CD8-positive, alpha-beta memory T cell (primary cell): ENCODE measurements at regions not wholly inside any gene's neighbourhood (a gene's known extent, or its start where the extent isn't known, plus 50 kb on each side); places are given as distances from the start of the nearest gene placed in this dataset.

Experiments
- CTCF ChIA-PET: fragments of 350-600 bp; sonication (Branson Sonifier 250); formaldehyde crosslinking; loops from one replicate; lab custom pipeline; 2021; ENCODE audit warnings: antibody characterized with exemption; lab: Charles Lee
- POLR2A ChIA-PET: fragments of 350-600 bp; sonication (Branson Sonifier 250); formaldehyde crosslinking; loops from one replicate; lab custom pipeline; 2021; ENCODE audit warnings: antibody characterized with exemption; lab: Charles Lee
- DNase-seq, 5 donors: peaks; one replicate each; pipeline versions ENCODE4 v3.0.0 to v3.0.0-alpha.2; 2020 to 2022; ENCODE audit warnings: mixed read lengths in 1 of 5
- H3K27ac ChIP-seq: one replicate; pipeline ENCODE4 v1.7.0; 2013; ENCODE audit warnings: low read depth, mild to moderate bottlenecking, low read length, moderate library complexity
- H3K27me3 ChIP-seq: 2 replicates; pipeline ENCODE4 v1.7.0; 2013; ENCODE audit warnings: low read length, mild to moderate bottlenecking; ENCODE audit not compliant: insufficient read depth, poor library complexity, severe bottlenecking
- H3K36me3 ChIP-seq: 2 replicates; pipeline ENCODE4 v1.7.0; 2013; ENCODE audit warnings: mild to moderate bottlenecking, low read length, moderate library complexity; ENCODE audit not compliant: insufficient read depth
- H3K4me1 ChIP-seq: 2 replicates; pipeline ENCODE4 v1.7.0; 2013; ENCODE audit warnings: mild to moderate bottlenecking, low read length, moderate library complexity; ENCODE audit not compliant: insufficient read depth
- H3K4me3 ChIP-seq: 2 replicates; pipeline ENCODE4 v1.7.0; 2013; ENCODE audit warnings: mild to moderate bottlenecking, low read length
- H3K9me3 ChIP-seq: 2 replicates; pipeline ENCODE4 v1.7.0; 2013; ENCODE audit warnings: mild to moderate bottlenecking, low read length
- H3K27ac Mint-ChIP-seq, 8 donors: one replicate each; pipeline ENCODE4 v1.8.0; 2020 to 2021; ENCODE audit warnings: mixed read lengths in 8 of 8, mild to moderate bottlenecking in 6 of 8, inconsistent platforms in 3 of 8, moderate library complexity in 3 of 8
- H3K27me3 Mint-ChIP-seq, 2 donors: one replicate each; pipeline ENCODE4 v1.8.0; 2020 to 2021; ENCODE audit warnings: mixed read lengths in 2 of 2, mild to moderate bottlenecking in 1 of 2, moderate library complexity in 1 of 2
- H3K36me3 Mint-ChIP-seq, 3 donors: one replicate each; pipeline ENCODE4 v1.8.0; 2020 to 2021; ENCODE audit warnings: mixed read lengths in 3 of 3, inconsistent platforms in 1 of 3, mild to moderate bottlenecking in 1 of 3
- H3K4me1 Mint-ChIP-seq, 3 donors: one replicate each; pipeline ENCODE4 v1.8.0; 2020 to 2021; ENCODE audit warnings: mixed read lengths in 3 of 3, inconsistent platforms in 1 of 3, mild to moderate bottlenecking in 1 of 3
- H3K4me3 Mint-ChIP-seq, 7 donors: one replicate each; pipeline ENCODE4 v1.8.0; 2020 to 2021; ENCODE audit warnings: mixed read lengths in 7 of 7, mild to moderate bottlenecking in 6 of 7, moderate library complexity in 4 of 7, inconsistent platforms in 2 of 7
- H3K9me3 Mint-ChIP-seq, 5 donors: one replicate each; pipeline ENCODE4 v1.8.0; 2020 to 2022; ENCODE audit warnings: mixed read lengths in 5 of 5, mild to moderate bottlenecking in 3 of 5, moderate library complexity in 2 of 5, inconsistent platforms in 1 of 5

GRCh38 chr11:127576210-127576609, 575.6 kb upstream of the KIRREL3 start:
- H3K27ac ChIP-seq = no peak overlapping the region
- Mint-ChIP-seq H3K4me3 (no peak overlapping the region), H3K9me3 (peaks cover 0 to 5% (median 3%) of the 10 kb centered on the region in 5 donors), H3K27ac (no peak overlapping the region), H3K27me3 (peaks cover 0 to 4% of the 10 kb centered on the region in 2 donors), H3K36me3 (no peaks in the 10 kb centered on the region), H3K4me1 (no peaks in the 10 kb centered on the region)
- POLR2A ChIA-PET = no interaction called here
- no peak for DNase-seq
- H3K4me3 ChIP-seq = no peak overlapping the region
- H3K36me3 ChIP-seq = no peaks in the 10 kb centered on the region
- no peaks in the 10 kb centered on the region for H3K9me3 ChIP-seq
- no peaks in the 10 kb centered on the region for H3K4me1 ChIP-seq
- no peaks in the 10 kb centered on the region for H3K27me3 ChIP-seq
- CTCF ChIA-PET = no interaction called here

- DNase-seq = no peak
- peaks cover 0 to 4% of the 10 kb centered on the region in 2 donors for H3K27me3 Mint-ChIP-seq
- H3K4me3 Mint-ChIP-seq = no peak overlapping the region
- no peaks in the 10 kb centered on the region for H3K36me3 ChIP-seq
- no peaks in the 10 kb centered on the region for H3K36me3 Mint-ChIP-seq
- no peaks in the 10 kb centered on the region for H3K27me3 ChIP-seq
- peaks cover 0 to 5% (median 3%) of the 10 kb centered on the region in 5 donors for H3K9me3 Mint-ChIP-seq
- H3K4me3 ChIP-seq = no peak overlapping the region
- H3K4me1 ChIP-seq = no peaks in the 10 kb centered on the region
- H3K27ac Mint-ChIP-seq = no peak overlapping the region
- H3K27ac ChIP-seq = no peak overlapping the region
- CTCF ChIA-PET = no interaction called here
- POLR2A ChIA-PET = no interaction called here
- H3K4me1 Mint-ChIP-seq = no peaks in the 10 kb centered on the region
- no peaks in the 10 kb centered on the region for H3K9me3 ChIP-seq
Measured at GRCh38 chr11:127574478-127574877, 573.9 kb upstream of the KIRREL3 start.

GRCh38 chr11:127568891-127569290, 568.3 kb upstream of the KIRREL3 start:
- no peaks in the 10 kb centered on the region for H3K9me3 ChIP-seq
- Mint-ChIP-seq H3K27ac (no peak overlapping the region), H3K27me3 (no peaks in the 10 kb centered on the region), H3K36me3 (no peaks in the 10 kb centered on the region), H3K4me3 (no peak overlapping the region), H3K9me3 (peaks cover 0 to 8% (median 0%) of the 10 kb centered on the region in 5 donors), H3K4me1 (no peaks in the 10 kb centered on the region)
- ChIA-PET CTCF (no interaction called here), POLR2A (no interaction called here)
- DNase-seq = no peak
- H3K4me1 ChIP-seq = no peaks in the 10 kb centered on the region
- H3K27me3 ChIP-seq = no peaks in the 10 kb centered on the region
- no peak overlapping the region for H3K4me3 ChIP-seq
- no peak overlapping the region for H3K27ac ChIP-seq
- H3K36me3 ChIP-seq = no peaks in the 10 kb centered on the region

DNA sequence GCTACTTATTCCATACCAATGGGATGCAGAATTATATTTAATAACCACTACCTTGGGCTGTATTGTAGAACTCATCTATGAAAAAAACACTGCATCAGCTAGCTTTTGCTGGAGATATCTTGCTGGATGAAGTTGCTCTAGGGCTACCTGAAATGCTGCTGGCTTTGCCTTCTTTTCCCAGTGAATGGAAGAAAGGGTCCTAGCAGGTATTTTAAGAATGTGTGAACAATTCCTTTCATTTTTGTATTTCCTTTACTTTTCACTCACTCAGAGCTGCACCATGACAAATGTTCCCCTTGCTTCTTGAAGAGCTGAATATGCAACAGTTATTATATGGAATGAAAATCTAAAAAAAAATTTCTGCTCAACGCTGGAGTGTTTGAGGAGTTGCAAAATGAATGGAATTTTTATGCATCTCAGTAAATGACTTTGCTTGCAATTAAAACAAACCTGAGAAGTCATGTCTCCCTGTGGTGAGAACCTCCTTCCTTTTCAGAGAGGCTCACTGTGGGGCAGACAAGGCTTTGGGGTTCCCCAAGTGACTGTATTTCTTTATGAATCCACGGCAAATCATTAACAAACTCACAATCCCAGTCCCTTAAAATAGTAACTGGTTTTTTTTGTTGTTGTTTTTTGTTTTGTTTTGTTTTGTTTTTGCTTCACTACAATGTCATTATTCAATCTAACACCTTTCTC, 566.8 kb upstream of the KIRREL3 start:
- Histone ChIP-seq H3K9me3 (no peaks in the 10 kb centered on the region), H3K36me3 (no peaks in the 10 kb centered on the region), H3K4me3 (no peak overlapping the region), H3K27me3 (no peaks in the 10 kb centered on the region), H3K4me1 (no peaks in the 10 kb centered on the region), H3K27ac (no peak overlapping the region)
- no peak overlapping the region for H3K4me3 Mint-ChIP-seq
- peaks cover 0 to 8% (median 0%) of the 10 kb centered on the region in 5 donors for H3K9me3 Mint-ChIP-seq
- no peak for DNase-seq
- H3K4me1 Mint-ChIP-seq = no peaks in the 10 kb centered on the region
- ChIA-PET POLR2A (no interaction called here), CTCF (no interaction called here)
- H3K27me3 Mint-ChIP-seq = no peaks in the 10 kb centered on the region
- H3K27ac Mint-ChIP-seq = no peak overlapping the region
- no peaks in the 10 kb centered on the region for H3K36me3 Mint-ChIP-seq

- no peak for DNase-seq
- H3K9me3 ChIP-seq = no peaks in the 10 kb centered on the region
- no peaks in the 10 kb centered on the region for H3K36me3 ChIP-seq
- no peak overlapping the region for H3K27ac ChIP-seq
- H3K27me3 ChIP-seq = no peaks in the 10 kb centered on the region
- POLR2A ChIA-PET = no interaction called here
- Mint-ChIP-seq H3K9me3 (peaks cover 0 to 8% (median 0%) of the 10 kb centered on the region in 5 donors), H3K4me3 (no peak overlapping the region), H3K27me3 (no peaks in the 10 kb centered on the region), H3K4me1 (no peaks in the 10 kb centered on the region), H3K27ac (no peak overlapping the region), H3K36me3 (no peaks in the 10 kb centered on the region)
- no peaks in the 10 kb centered on the region for H3K4me1 ChIP-seq
- no peak overlapping the region for H3K4me3 ChIP-seq
- CTCF ChIA-PET = no interaction called here
Measured at GRCh38 chr11:127564810-127565209, 564.2 kb upstream of the KIRREL3 start.

- H3K36me3 ChIP-seq = no peaks in the 10 kb centered on the region
- Mint-ChIP-seq H3K9me3 (peaks cover 0 to 3% (median 0%) of the 10 kb centered on the region in 5 donors), H3K4me3 (no peak overlapping the region), H3K36me3 (no peaks in the 10 kb centered on the region), H3K27me3 (no peaks in the 10 kb centered on the region), H3K27ac (no peak overlapping the region), H3K4me1 (no peaks in the 10 kb centered on the region)
- no peak overlapping the region for H3K27ac ChIP-seq
- no peaks in the 10 kb centered on the region for H3K27me3 ChIP-seq
- DNase-seq = no peak
- CTCF ChIA-PET = no interaction called here
- no peaks in the 10 kb centered on the region for H3K9me3 ChIP-seq
- POLR2A ChIA-PET = no interaction called here
- no peaks in the 10 kb centered on the region for H3K4me1 ChIP-seq
- no peak overlapping the region for H3K4me3 ChIP-seq
Measured at GRCh38 chr11:127559978-127560377, 559.4 kb upstream of the KIRREL3 start.

DNA sequence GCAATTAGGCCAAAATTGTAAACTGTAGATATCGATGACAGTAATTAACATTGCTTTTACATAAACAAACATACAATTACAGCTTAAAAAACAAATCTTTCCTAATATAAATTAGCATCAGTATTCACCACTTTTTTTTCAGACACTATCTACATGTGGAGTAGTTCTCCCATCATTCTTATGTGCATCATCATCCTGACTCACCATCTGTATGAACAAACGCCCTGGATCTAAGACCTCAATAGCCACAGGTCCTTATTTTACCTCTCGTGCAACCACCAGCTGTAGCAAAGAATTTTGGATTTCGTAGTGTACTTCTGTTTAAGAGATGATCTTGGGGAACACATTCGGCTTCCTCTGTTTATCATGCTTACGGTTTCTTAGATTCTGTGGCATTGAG, 551.9 kb upstream of the KIRREL3 start:
- no peaks in the 10 kb centered on the region for H3K36me3 ChIP-seq
- Mint-ChIP-seq H3K27me3 (no peaks in the 10 kb centered on the region), H3K36me3 (no peaks in the 10 kb centered on the region), H3K9me3 (peaks cover 0 to 4% (median 0%) of the 10 kb centered on the region in 5 donors), H3K27ac (no peak overlapping the region), H3K4me1 (no peaks in the 10 kb centered on the region), H3K4me3 (no peak overlapping the region)
- H3K9me3 ChIP-seq = no peaks in the 10 kb centered on the region
- H3K27ac ChIP-seq = no peak overlapping the region
- DNase-seq = no peak
- H3K4me3 ChIP-seq = no peak overlapping the region
- POLR2A ChIA-PET = no interaction called here
- H3K4me1 ChIP-seq = no peaks in the 10 kb centered on the region
- no peaks in the 10 kb centered on the region for H3K27me3 ChIP-seq
- CTCF ChIA-PET = no interaction called here

DNA sequence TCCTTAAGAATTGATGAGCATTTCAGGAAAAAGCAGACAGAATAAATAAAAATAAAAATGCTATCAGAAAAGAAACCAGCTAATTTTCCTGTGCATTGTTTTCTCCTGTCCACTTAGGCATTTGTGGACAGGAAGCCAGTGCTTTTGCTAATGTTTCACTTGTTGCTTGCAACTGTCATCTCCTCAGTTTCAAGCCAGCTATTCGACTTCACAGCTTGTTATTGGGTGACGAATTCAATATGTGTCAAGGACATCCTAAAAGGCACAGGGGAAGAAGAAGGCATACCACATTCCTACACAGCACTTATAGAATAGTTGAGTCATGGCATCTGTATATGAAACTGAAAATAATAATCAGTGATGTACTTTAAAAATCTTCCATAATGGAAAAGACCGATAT, 530.6 kb upstream of the KIRREL3 start:
- Histone ChIP-seq H3K27ac (no peak overlapping the region), H3K4me1 (no peaks in the 10 kb centered on the region), H3K9me3 (no peaks in the 10 kb centered on the region), H3K27me3 (no peaks in the 10 kb centered on the region), H3K4me3 (no peak overlapping the region), H3K36me3 (no peaks in the 10 kb centered on the region)
- no peak for DNase-seq
- ChIA-PET CTCF (no interaction called here), POLR2A (no interaction called here)
- Mint-ChIP-seq H3K27ac (no peak overlapping the region), H3K4me3 (no peak overlapping the region), H3K9me3 (peaks cover 0 to 9% (median 2%) of the 10 kb centered on the region in 5 donors), H3K27me3 (no peaks in the 10 kb centered on the region), H3K36me3 (no peaks in the 10 kb centered on the region), H3K4me1 (no peaks in the 10 kb centered on the region)
